DOHH2 (cell line): ENCODE measurements at regions not wholly inside any gene's neighbourhood (a gene's known extent, or its start where the extent isn't known, plus 50 kb on each side); places are given as distances from the start of the nearest gene placed in this dataset.

Experiments
- EZH2phosphoT487 ChIP-seq: fragments of 200-600 bp; sonication (generic); IDR thresholded peaks from 2 replicates; pipeline ENCODE4 v1.6.1; 2017; ENCODE audit warnings: borderline replicate concordance, mild to moderate bottlenecking, antibody characterized with exemption, low read length, moderate library complexity, mixed read lengths
- TF ChIP-seq, protein P1 (sequence below): fragments of 200-600 bp; sonication (generic); IDR thresholded peaks from one replicate; pipeline ENCODE4 v1.5.1; 2014; ENCODE audit warnings: antibody characterized with exemption, mild to moderate bottlenecking, low read depth, low read length; ENCODE audit not compliant: poor library complexity, severe bottlenecking

DNA sequence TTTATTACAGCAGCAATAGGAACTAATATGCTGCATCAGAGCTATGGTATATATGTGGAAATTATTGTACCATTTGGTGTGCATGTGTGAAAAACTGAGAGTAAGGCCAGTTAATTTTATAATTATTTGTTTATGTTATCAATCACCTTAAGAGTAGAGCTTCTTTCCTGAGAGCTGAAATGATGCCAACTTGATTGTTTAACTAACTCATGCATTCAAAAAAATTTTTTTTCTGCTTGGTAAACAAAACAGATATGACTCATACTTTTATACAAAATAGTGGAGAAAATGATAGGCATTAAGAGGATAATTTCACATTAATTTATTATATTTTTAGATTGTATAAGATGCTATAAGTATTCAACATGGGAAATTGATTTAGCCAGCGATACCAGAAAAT is 622.7 kb downstream of the RAPGEF2 start:
- TF ChIP-seq, protein P1, sequence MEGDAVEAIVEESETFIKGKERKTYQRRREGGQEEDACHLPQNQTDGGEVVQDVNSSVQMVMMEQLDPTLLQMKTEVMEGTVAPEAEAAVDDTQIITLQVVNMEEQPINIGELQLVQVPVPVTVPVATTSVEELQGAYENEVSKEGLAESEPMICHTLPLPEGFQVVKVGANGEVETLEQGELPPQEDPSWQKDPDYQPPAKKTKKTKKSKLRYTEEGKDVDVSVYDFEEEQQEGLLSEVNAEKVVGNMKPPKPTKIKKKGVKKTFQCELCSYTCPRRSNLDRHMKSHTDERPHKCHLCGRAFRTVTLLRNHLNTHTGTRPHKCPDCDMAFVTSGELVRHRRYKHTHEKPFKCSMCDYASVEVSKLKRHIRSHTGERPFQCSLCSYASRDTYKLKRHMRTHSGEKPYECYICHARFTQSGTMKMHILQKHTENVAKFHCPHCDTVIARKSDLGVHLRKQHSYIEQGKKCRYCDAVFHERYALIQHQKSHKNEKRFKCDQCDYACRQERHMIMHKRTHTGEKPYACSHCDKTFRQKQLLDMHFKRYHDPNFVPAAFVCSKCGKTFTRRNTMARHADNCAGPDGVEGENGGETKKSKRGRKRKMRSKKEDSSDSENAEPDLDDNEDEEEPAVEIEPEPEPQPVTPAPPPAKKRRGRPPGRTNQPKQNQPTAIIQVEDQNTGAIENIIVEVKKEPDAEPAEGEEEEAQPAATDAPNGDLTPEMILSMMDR = no peak
- TF ChIP-seq EZH2phosphoT487 = no peak
